GM21619 (cell line): ENCODE measurements at regions not wholly inside any gene's neighbourhood (a gene's known extent, or its start where the extent isn't known, plus 50 kb on each side); places are given as distances from the start of the nearest gene placed in this dataset.

Experiments used
- ATAC-seq: cut with Tn5 transposase; IDR thresholded peaks from one replicate; pipeline ENCODE4 v1.9.1; 2021; ENCODE audit not compliant: unreplicated experiment

DNA sequence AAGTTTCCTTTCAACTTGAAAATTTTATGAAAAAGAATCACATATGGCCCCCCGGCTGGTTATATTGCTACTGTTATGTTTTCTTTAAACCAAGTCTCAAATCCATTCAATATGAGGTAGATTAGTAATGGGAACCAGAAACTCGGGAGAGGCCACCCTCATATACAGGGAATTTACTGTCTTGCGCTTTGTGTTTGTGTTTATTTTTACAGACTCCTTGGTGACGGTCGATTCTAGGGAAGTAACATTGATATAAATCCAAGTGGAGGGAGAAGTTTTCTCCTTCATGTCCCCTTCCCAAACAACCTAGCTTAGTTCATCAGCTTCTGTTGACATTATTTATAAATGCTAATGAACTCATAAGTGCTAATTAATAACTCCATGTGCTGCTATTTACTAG, 163.5 kb upstream of the LMO4 start:
- no peak for ATAC-seq

DNA sequence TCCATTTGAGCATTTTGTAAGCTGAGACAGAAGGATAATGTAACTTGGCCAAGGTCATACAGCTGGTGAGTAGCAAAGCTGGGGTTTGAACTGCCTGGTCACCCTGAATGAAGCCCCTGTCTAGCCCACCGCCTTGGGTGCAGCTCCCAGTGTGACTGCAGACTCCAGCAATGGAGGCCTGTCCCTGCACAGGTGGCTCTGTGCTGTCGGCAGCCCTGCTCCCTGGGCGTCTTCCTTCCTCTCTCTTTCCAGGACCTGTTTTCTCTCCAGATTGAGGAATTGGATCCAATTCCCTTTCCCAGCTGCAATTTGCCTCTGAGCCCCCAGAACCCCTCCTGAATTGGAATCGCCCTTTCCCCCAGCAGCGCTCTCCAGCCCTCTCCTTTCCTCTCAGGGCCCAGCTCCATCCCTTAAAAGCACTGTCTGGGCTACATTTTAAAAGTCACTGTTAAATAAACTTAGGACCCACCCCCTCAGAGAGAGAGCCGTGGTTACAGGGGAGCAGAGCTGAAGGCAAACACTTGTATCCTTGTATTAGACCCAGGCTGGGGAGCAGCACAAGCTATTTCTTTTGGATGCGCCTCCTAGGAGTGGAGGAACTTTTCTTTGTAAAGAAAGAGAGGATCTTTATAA, 161.4 kb upstream of the LMO4 start:
- no peak for ATAC-seq

DNA sequence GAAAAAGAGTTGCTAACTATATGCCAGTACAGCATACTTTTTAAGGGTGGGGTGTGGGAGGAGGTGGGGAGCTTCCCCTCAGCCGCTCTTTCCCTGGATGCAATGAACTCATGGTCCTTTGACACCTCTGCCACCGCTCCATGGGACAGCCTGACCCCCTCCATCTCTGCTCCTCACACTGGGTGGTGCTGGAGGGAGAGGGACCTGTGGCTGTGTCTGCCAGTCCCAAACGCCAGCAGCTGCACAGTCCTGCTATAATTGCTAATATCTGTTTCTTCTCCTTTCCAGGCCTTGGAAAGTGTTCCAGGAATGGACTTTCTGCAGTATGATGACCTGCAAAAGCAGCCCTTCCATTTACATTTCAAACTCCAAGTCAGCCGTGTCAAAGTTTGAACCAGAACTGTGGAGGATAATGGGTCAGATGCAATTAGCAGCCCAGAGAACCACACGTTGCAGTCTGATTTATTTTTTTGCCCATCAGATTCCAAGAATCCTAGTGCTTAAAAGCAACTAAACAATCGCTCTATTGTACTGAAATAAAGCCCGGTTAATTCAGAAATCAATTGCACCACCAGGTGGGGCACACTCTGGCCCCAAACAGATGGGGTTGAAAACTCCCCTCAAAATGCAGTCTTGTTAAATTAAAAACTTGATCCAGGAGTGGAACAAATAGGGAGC, 160.7 kb upstream of the LMO4 start:
- ATAC-seq: no peak

DNA sequence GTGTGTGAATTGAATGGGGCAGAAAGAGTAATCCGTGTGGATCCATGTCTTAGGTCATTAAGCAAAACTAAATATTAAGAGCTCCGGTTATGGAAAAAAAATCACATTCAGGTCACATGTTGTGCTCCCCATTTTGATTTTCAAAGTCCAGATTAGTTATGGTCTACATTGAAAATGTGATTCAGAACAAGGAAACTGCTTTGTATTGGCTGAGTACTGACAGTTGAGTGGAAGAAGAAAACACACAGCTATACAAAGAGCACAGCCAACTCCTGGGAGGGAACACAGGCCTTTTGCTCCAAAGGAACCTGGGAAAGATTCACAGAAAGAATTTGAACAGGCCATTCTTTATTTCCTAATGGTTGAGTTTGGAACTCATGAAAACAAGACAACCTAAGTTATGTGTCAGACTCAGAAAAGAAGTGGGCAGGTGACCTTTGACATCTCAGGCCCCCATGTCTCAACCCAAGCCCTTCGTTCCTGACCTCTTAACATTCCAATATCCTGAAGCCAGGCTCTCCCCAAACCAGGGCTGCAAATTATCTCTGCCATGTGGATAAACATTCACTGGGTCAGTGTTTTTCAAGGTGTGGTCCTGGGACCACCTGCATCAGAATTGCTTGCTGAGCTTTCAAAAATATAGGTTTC, 159.3 kb upstream of the LMO4 start:
- no peak for ATAC-seq

DNA sequence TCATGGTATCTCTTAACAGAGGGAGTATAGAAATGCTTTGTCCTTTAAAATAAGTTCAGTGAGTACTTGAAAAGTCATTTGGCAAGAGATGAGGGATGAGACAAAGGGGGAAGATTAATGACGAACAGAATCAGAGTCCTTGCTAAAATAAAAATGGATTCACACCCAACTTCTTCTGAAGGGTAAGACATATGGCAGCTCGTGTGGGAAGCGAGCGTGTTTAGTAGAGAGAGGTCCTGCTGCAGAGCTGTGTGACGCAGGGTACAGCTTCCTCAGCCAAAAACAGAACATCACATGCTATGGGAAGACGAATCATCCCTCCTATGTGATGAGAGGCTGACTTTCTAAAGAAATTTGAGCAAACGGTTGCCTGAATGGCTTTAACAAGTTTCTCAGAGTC, 158.5 kb upstream of the LMO4 start:
- ATAC-seq: no peak

DNA sequence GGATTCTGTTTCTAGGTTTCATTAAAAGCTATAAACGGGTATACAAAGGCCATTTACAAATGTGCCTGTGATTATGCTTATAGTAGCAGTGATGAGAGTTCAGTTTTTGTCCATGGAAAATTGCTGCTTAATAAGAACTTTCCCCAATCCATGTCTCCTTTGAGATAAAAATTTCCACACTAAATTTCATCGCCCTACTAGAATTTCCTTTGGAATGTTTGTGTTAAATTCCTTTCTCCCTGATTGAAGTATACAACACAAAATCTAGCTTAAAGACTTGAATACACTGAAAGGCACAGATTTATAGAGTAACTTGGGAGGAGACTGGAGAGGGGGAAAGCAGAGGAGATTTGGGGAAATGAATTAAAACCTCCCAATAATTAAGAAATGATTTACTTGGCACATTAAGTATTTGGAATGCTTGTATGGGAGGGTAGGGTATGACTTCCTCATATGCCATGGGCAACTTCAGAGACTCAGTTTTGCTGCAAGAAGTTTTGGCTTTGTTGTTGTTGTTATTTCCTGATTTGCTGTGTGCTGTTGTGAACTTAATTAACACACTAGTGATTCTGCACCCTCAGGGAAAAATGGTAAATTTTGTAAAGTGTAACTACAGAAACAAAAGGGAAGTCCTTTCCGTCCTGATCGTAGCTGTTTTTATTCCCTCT, 157.6 kb upstream of the LMO4 start:
- ATAC-seq: no peak

DNA sequence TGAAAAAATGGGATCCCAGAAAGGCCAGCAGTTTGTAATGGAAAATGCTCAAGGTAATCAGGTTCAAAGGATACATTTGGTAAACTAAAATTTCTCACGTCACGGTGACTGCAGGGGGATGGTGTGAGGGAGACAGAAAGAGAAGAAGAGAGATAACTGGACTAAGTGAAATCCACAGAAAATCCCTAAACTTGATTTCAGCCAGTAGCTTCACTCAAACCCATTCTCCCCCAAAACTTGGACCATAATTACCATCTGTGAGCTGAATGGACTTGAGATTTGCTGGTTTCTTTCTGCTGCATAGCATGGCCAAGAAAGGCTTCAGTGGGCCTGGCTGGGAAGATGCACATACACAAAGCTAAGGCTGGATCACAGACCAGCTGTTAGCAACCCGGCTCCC, 155.4 kb upstream of the LMO4 start:
- no peak for ATAC-seq

DNA sequence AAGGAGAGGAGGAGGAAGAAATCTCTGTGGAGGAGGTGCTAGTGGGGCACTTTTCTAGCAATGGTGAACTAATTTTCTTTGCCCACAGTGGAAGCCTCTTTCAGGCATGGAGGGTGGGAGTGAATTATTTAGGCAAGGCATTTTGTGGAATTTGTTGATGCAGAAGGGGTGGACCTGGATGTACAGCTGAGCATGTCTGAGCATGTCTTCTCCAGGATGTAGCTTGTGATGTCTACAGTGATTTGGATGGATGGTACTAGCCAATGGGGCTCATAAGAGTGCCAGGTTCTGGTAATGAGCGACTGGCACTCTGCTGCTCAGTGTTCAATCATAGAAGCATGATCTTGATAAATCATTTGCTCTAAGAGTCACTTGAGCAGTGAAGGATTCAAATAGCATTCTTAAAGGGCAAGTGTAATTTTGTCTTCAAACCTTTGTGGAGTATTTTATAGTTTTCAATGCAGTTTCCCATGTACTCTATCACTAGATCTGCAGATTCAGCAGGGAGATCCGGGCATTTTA, 153.9 kb upstream of the LMO4 start:
- ATAC-seq: no peak

DNA sequence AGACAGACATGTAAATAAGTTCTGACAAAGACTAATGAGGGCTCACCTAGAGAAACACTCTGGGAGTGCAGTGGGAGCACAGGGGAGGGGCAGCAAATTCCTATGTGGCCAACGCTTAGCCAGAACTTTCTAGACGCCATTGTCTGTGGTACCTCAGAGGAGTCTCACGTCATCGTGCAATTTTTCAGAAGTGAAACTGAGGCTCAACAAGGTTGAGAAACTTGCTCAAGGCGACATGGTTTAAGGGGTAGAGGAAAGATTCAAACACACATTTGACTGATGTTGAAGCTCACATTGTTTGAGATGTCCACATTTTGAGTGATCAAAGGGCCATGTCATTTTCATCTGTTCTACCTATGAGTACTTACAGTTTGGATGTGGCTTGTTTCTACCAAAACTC, 152.6 kb upstream of the LMO4 start:
- no peak for ATAC-seq

DNA sequence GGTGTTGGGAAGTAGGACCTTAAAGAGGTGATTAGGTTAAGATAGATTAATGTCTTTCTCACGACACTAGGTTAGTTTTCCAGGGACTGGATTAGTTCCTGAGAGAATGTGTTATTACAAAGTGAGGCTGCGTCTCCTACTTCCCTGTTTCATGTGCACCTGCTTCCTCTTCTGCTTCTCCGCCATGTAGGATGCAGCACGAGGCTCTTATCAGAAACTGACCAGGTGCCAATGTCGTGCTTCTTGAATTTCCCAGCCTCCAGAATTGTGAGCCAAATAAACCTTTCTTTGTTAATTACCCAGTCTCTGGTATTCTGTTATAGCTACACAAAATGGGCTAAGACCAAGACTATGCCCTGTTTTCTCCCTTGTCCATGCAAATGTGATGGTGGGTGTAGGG, 152.2 kb upstream of the LMO4 start:
- ATAC-seq: no peak

DNA sequence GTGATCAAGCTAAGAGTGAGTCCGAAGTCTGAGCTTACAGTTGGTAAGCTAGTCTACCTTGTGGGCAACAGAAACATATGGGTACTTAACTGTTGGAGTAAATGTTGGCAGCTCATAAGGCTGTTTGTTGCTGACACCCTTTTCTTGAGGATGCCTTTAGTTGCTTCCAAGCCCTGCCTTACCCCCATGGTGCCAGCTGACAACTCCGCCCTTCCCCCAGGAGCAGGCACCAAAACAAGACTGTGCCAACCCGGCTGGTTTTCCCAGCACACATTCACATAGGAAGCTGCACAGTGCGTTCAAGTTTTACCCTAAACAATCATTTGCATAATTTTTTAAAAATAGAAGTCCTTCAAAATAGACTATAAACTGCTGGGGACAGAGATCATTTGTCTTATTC, 150.2 kb upstream of the LMO4 start:
- ATAC-seq: no peak

DNA sequence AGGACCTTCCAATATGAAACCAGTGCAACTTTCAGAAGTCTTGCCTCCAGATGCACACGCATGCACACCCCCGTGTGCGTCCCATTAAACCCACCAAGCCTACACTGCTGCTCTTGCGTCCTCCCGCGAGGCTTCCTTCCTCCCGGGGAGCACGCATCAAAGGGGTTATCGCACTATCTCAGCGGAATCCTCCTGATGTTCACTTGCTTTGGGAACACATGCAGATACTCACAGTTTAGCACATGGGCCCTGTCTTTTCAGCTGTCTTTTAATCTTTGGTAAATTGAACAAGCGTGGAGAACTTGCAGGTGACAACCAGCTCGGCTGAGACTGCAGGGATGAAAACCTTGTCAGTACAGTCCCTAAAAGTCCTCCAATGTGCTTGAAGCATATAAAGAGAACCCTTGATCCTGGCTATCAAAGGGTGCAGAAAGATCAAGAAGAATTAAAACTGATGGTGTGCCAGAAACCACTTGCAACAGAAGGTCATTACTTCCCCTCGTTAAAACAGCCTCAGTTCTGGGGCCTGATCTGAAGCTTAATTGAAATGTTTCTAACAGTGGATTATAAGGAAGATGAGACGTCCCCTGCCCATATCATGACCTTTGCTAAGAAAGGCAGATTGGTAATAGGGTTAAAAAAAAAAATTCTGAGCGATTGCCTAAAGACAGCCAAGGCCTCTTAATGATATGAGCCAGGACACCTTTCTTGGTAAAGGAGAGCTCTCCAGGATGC, 149.4 kb upstream of the LMO4 start:
- ATAC-seq: no peak

DNA sequence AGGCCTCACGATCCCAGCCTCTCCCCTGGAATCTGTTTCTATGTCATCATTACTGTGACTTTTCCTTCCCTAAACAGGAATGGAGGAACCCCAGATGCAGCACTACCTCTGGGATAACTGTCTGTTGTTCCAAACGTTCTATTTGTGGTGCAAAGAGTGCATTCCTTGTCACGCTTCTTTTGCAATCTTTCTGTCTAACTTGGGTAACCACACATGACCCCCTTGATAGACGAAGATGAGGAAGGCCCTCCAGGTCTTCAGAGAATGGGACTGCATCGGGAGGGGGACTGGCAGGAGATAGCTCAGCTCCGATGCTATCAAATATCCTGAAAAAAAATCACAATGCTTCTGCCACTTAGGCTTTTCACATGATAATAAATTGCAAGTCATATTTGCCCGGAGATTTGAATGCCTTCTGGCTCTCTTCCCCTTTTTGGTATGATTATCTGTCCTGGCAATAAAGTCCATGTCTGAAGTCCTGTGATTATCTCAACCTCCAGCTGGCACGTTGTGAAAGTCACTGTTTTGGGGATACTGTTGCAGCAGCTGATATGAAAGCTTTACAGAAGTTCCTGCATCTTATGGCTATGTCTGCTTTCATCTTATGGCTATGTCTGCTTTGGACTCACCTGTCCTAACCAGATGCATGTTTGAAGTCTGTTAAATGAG, 148.7 kb upstream of the LMO4 start:
- no peak for ATAC-seq

DNA sequence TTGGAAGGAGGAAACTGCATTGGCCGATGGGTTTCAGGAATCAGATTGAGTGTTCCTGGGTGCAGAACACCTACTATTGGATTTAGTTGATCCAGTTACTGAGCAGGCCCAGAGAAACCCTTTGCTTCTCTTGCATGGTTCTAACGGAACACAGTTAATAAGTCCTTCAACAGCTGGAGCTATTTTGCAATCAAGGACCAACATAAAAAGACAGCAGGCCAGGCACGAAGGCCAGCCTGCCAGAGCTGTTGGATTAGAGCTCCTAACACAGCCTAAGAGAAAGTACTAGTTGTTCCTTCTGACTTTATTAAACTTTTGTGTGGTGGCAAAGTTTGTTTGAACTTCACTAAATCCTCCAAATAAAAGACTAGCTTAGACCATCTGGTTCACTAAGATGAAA, 148.0 kb upstream of the LMO4 start:
- no peak for ATAC-seq

DNA sequence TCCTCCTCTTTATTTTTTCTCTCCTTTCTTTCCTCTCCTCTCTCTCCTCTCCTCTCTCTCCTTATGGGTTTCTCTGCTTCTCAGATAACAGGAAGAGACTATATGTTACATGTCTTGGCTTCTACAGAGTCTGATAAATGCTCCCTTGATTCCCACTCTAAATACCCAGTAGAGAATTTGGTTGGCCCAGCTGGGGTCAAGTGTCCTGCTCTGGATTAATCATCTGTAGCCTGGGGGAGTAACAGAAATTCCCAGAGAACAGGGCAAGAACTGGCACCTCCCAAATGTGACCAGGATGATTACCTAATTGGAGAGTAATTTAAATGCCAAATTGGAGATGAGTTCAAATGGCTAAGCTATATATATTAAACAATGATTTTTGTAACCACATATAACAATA, 146.1 kb upstream of the LMO4 start:
- ATAC-seq: no peak

DNA sequence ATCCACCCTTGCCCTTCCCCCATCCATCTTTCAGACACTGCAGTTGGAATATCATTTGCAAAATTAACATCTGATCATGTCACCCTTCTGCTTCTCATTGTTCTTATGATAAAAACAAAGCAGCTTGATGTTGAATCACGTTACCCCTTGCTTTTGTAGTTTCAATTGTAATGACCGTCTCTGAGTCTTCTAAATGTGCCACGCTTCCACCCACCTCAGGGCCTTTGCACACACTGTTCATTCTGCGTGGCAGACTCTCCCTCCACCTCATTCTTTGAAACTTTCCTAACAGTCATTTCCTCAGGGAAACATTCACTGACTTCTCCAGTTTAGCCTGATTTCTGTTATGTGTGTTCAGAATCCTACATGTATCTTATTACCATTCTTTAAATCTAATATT, 143.6 kb upstream of the LMO4 start:
- ATAC-seq: no peak

DNA sequence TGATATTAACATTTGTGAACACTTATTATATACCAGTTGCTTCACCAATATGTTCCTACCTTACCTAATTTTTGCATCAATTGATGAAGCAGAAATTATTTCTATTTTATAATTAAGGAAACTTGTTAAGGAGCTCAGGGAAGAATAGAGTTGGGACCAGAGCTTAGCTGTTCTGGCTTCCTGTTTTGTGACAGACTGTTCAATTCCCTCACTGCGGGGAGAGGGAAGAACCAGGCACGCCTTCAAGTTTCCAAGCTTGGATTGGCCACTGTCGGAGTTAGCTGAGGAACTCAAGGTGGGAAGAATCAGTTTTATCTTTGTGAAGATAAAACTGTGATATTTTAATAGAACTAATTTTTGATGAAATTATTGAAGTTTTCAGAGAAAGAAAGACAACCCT, 142.3 kb upstream of the LMO4 start:
- ATAC-seq: no peak

DNA sequence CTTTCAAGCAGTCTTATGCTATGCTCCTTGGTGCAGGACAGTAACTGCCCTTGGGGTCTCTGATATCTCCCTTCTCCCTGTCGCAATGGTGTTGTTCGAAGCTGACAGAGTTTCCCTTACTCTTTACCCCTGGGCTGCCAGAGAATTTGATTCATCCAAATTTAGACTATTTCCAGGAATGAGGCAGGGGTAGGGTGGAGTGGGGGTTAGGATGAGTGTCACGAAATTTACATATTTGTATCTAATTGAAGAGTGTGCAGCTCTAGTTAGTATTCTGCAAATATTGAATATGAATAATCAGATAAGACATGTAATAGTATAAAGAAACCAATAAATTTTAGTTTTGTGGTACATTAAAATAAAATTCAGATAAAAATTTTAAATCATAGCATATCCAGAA, 140.0 kb upstream of the LMO4 start:
- ATAC-seq: no peak

DNA sequence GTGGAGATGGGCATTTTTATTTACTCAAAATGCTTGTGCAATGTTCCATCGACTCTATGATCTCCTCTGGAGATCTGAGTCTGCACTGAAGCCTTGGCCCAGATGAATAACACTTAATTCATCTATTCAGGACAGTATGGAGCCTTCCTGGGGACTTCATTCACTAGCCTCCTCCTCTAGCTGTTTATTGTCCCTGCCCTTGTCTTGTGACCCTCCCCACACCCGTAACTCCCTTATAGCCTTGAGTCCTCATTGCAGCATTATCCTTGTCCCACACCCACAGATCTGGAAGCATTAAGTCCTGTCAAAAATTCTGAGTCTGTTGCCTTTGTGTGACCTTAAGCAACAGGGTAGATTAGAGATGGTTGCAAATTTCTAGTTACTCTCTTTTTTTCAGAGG, 138.3 kb upstream of the LMO4 start:
- no peak for ATAC-seq

DNA sequence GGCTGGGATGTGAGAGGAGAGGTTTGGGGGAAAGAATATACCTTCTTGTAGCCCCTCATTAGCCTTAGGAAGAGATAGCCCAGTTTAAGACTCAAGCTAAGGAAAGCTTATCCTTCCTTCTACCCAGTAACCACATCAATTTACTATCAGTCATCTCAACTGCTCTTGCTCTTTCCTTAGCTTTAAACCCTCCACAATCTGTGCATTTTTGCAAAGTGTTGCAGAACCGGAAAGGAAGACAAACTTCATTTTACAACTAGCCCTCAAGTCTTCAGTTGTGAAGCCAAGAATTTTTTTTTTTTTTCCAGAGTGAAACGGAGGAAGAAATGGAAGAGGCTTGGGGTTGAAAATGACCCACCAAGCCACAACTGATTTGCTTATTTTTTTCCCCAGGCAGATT, 137.0 kb upstream of the LMO4 start:
- ATAC-seq: no peak
